CD4-positive, alpha-beta T cell treated with Interleukin-15 for 1 hour (primary cell): ENCODE measurements at regions not wholly inside any gene's neighbourhood (a gene's known extent, or its start where the extent isn't known, plus 50 kb on each side); places are given as distances from the start of the nearest gene placed in this dataset.

Experiments used
- DNase-seq: peaks from one replicate; pipeline ENCODE4 v3.0.0-alpha.2; 2020

DNA sequence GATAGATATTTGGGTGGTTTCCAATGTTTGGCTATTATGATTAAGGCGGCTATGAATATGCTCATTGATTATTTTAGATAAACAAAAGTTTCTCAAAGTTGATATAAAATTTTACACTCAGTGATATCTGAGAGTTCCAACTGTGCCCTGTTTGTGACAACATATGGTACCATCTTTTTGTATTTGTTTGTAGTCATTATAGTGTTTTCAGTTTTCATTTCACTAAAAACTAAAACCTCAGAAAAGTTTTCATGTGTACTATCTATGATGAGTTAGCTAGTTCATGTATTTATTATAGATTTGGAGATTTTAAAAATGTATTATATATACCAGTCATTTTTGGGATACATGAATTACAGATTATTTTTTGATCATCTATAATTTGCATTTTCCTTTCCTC, 1111.4 kb downstream of the CDH18 start:
- DNase-seq: no peak

DNA sequence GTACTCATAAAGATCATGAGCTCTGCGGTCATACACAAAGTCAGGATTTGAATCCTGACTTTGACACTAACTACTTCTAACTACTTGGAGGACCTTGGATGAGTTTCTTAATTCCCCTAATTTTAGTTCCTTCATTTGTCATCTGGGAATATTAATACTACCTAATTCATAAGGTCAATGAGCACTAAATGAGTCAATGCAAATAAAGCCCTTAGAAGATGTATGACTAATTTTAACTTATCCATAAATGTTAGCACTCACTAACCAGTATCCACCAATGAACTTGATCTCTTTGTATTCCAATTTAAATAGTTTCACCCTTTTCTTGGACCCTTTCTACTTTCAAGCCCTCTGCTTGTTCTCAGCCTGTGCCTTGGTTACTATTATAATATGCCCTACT, 1106.4 kb downstream of the CDH18 start:
- no peak for DNase-seq

DNA sequence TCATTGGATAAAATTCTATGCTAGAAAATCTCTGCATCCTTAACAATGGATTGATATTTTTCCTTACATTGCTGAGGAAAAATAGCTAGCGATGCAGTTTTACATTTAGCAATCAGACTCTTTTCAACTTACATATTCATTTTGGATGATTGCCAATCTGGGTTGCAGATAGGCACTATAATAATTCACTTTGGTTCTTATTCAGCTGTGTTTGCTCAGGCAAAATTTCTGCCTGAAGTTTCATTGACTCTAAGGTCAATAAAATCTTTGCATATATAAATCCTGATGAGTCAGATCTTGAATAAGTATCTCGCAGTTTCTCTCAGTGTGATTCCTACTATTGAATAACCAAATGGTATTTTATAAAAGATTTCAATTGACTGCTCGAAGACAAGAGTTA, 1105.8 kb downstream of the CDH18 start:
- DNase-seq: no peak

DNA sequence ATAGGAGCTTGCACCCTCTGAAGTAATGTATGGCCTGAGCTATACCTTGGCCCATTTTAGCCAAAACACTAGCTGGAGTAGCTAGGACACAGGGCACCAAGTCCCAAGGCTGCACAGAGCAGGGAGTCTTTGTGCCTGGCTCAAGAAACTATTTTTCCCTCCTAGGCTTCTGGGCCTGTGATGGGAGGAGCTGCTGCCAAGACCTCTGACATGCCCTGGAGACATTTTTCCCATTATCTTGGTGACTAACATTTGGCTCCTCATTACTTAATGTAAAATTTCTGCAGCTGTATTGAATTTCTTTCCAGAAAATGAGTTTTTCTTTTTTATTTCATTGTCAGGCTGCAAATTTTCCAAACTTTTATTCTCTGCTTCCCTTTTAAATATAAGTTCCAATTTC, 1099.2 kb downstream of the CDH18 start:
- DNase-seq: no peak

DNA sequence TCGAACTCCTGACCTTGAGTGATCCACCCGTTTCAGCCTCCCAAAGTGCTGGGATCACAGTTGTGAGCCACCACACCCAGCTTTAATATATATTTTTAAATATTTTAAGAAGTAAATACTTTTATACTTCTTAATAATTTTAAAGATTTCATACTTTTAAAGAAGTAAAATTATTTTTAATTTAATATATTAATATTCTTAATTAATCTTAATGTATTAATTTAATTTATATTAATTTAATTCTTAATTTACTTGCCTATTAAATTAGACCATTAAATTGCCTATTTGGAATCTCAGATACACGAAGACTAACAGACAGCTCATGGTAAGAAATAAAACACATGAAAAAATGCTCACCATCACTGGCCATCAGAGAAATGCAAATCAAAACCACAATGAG, 1087.4 kb downstream of the CDH18 start:
- DNase-seq: no peak

DNA sequence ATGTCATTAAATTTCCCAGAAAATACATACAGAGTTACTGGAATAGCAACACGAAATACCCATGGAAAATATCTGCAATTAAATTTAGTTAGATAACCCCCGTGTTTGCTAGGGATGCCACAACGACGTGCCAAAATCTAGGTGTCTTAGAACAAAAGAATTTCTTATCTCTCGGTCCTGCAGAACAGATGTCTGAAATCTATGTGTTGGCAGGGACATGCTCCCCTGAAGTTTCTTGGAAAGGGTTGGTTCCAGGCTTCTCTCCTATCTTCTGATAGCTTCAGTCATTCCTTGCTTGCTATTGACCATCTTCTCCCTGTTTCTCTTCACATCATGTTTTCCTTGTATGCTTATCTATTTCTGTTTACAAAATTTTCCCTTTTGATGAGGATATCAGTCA, 1067.0 kb downstream of the CDH18 start:
- no peak for DNase-seq

DNA sequence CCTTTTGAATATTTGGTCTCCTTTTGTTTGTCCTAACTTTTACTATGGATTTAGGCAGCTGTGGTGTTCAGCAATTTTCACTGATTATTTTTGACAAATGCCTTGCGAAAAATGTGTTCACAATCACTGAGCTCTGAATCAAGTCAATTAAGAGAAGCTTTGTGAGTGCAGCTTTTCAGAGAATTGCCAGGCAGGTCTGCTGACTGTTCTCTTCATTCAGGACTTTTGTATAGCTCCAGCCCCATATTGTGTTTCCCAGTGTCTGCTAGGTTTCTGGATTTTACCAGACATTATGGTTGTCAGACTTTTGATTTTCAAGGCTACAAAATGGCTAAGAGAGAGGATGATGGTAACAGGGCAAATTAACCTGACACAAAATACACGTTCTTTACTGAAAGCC, 1055.9 kb downstream of the CDH18 start:
- no peak for DNase-seq

DNA sequence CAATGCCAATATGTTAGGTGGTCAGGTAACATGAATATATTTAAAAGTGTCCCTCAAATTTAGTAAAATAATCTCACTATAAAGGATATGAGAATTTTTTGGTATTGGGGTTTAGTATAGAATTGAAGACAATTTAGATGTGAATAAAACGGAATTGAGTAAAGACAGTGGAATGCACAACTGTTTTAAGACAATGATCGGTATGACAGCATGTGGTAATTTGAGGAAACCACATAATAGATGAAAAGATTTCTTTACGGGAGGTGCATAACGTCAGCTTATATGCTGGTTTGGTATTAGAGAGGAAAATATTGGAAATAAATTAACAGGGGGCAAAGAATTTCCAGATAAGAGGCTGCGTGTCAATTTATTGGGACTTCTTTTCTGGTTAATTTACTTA, 1043.2 kb downstream of the CDH18 start:
- no peak for DNase-seq

DNA sequence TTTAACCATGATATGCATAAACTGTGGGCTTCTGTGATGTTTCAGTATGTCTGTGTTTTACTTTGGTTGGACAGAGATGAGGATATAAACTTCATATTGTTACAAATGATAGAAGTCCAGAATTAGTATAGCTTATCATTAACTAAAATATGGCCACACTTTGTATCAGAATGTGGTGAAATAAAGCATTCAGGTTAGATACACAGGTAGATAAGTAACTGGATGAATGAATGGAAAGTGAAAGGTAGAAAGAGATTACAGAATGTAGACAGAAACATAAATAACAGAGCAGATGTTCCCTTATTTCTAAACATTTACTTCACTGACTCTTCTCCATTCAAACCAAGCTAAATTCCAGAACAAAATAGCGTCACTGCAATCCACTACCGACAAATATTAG, 1033.8 kb downstream of the CDH18 start:
- DNase-seq: no peak

DNA sequence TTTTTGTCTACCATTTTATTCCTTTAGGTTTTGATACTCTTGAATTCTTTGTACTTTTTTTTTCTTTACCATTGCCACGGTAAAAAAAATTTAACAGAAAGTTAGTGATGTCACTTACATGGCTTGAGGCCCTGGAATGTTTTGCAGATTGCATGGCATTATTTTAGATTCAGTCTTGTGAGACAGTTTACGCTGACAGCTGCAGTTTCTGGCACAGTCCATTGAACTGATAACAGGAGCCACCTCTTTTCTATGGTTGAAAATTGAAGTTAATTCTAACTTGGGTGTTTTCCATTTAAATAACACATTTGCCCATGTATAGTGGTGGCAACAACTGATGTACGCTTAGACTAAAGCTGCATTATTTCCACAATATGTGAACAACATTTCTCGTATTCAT, 1028.5 kb downstream of the CDH18 start:
- no peak for DNase-seq

DNA sequence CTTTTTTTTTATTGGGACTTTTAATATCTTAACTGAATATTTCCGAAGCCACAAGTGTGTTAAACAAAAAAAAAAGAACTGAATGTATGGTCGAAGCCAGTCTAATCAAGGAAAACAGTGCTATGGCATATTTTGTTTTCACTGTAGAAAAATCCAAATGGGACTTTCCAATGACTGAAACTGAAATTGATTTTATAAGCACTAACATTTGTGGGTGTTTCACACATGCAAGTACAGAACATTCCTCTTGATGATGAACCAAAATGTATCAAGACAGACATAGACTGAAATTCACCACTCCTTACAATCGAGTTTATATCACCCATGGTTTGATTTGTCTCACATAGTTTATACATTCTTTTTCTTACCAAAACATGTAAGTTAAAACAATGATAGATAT, 1026.8 kb downstream of the CDH18 start:
- DNase-seq: no peak

DNA sequence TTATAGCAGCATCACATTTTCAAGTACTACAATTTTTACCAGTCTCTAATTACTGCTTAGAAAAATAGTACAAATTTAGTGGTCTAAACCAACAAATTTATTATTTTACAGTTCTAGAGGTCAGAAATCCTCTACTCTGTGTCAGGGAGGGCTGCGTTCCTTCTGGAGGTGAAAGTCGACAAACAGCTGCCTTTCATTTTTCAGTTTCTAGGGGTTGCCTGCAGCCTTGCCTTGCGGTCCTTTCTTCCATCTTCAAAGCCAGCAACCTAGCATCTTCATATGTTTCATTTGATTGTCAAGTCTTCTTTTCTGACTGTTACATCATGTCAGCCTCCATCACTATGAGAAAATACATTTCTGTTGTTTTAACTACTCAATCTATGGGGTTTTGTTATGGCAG, 1022.1 kb downstream of the CDH18 start:
- DNase-seq: no peak

DNA sequence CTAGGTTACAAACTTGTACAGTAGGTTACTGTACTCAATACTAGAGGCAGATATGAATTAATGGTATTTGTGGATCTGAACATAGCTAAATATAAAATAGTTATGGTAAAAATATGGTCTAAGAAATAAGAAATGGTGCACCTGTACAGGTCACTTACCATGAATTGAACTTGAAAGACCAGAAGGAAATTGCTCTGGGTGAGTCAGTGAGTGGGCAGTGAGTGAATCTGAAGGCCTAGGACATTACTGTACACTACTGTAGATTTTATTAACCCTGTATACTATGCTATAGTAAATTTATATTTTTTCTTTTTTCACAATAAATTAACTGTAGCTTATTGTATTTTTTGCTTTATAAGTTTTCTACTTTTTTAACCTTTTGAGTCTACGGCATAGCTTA, 1020.4 kb downstream of the CDH18 start:
- no peak for DNase-seq

DNA sequence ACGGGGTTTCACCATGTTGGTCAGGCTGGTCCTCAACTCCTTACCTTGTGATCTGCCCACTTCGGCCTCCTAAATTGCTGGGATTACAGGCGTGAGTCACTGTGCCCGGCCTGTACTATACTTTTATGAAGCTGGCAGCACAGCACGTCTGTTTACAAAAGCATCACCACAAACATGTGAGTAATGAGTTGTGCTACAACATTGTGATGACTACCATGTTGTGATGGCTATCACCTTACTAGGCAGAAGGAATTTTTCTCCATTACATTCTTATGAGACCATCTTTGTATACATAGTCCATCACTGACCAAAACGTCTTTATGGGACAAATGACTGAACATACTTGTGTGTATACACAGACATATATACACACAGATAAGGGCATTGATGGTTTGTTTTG, 1019.0 kb downstream of the CDH18 start:
- no peak for DNase-seq

DNA sequence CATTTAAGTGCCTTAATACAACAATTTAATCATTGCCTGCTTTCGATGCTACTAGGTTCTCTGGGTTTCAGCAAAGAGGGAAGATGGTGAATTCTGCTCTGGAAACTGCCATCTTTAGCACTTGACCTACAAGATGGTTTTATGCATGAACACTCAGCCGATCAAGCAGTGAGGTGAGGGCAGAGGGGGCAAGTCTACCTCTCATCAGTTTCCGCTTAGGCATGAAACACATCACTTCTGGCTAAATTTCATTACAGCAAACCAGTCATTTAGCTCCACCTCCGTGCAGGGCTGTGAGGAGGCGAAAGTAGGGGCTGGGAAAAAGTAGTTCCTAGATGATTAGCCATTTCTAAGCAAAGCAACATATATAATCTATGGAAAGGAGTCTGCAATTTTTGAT, 1018.0 kb downstream of the CDH18 start:
- no peak for DNase-seq

DNA sequence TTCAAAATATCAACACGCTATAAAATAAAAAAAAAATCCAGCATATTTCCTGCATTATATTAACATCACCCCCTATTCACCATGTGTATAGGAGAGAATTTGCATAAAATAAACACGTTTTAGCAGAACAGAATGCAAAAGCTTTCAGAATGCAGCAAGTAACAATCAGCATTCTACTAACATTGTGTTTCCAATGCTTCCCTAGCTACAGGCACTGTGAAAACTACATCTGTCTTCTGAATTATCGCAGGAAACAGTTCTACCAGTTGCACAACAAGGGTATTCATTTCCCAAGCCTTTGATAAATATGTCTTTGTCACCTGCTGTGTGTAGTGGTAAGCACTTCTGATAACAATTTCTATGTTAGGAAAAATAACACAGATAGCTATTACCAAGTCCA, 1015.8 kb downstream of the CDH18 start:
- no peak for DNase-seq

DNA sequence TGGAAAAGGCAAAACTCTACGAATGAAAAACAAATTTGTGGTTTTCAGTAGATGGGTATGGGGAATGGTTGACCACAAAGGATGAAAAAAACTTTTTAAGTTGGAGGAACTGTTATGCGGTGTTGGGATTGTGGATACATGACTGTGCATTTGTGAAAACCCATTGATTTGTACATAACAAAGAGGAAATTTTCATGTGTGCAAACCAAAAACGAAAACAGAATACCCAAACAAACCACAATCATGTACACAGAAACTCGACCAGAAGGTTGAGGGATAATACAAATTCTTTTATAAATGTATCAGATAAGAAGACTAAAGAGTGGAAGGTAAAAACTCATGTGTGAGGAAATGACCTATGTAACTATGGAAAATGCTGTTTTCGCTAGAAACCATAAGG, 1012.4 kb downstream of the CDH18 start:
- DNase-seq: no peak

DNA sequence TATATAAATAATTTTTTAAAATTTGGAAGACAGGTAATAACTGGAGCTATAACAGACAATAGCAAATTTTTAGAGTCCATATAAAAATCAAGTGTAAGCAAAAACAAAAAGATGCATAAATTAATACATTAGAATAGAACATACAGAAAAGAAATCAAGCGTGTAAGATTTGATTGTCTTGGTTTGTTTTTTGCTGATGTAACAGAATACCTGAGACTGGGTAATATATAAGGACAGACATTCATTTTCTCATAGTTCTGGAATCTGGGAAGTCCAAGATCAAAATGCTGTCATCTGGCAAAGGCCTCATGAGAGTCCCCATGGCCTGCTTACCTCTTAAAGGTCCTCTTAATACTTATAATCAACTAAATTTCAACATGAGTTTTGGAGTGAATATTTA, 1010.1 kb downstream of the CDH18 start:
- no peak for DNase-seq

DNA sequence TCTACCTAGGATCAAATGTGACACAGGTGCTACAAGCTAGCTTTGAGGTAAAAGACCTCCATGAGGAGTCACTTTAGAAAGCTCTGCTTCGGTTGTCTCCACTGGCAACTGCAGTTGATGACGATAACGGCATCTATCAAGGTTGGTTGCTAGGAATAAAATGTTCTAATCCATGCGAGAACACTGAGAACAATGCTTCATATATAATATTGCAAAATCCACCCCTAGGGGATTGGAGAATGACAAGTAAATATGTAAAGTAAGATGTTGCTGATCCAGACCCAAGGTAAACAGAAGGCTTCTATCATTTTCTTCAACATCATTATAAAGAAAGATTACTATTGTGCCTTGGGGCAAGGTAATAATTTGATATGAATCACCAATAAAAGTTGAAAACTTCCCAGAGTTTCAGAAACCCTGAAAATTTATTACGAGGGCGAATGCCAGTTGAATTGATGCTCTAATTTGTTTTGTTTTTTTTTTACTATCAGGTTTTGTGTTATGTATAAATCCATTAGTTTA, 1003.4 kb downstream of the CDH18 start:
- no peak for DNase-seq

DNA sequence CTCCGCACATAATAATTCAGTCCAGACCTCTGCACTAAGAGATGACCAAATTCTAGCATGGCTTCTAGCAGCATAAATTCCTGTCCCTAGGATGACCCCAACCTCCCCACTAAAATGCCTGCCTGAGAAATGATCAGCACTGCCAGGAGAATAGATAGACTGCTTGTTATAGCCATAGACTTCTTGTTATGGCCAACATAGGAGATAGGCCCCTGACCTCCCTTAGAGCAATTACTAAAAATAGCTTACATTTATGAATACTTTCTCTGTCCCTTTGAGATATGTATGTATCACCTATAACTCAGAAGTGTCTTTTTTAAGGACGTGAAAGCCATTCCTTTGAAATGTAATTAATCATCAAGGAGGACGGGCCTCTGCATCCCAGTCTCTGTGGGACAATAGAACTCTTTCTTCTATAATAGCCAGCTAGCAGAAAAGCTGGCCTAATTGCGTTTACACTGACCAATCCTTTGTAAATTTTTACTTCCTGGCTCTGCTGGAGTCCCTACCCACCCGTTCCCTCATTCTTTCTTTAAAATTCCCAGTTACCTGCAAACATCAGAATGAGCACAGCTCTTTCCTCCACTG, 1002.7 kb downstream of the CDH18 start:
- DNase-seq: no peak

DNA sequence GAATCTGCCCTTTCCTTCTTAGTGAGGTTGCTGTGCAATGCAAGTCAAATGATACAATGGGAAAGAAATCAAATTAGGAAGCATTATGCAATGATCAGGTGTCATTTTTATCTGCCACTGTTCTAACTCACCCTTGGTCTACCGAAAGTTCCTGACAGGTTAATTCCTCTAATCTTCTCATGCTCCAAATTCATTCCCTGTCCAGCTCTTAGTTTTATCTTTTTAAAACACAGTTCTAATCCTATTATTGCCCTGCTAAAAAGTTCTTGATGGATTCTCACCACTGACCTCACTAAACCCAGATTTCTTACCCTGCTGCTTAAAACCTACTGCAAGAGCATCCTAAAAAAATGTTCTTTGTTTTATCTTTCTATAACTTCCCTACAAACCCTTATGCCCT, 1000.9 kb downstream of the CDH18 start:
- DNase-seq: no peak

DNA sequence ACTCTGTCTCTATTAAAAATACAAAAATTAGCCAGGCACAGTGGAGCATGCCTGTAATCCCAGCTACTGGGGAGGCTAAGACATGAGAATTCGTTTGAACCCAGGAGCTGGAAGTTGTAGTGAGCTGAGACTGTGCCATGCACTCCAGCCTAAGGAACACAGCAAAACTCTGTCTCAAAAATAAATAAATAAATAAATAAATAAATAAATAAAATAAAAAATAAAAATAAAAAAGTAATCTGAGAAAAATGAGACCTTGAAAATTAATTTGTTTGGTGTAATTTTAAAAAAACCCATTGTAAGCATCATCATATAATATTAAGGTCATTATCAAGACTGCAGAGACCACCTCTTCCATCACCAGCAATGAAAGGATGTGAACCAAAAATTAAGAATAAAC, 997.1 kb downstream of the CDH18 start:
- DNase-seq: no peak

DNA sequence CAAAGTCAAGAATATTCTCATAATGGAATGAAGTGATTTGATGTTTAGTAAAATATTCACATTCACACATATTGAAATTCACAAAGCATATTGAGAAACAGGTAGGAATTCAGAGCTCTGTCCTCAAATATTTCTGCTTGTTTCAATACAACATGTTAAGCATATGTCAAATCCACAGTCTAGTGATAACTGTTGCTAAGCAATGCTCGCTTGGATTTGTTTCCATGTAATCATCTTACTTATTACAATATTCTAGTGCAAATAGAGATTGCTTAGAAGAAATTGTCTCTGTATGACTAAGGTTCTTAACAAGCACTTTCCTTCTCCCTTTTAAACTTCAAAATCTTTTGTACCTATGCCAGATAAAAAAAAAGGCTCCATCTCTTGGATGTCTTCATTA, 995.7 kb downstream of the CDH18 start:
- DNase-seq: no peak

DNA sequence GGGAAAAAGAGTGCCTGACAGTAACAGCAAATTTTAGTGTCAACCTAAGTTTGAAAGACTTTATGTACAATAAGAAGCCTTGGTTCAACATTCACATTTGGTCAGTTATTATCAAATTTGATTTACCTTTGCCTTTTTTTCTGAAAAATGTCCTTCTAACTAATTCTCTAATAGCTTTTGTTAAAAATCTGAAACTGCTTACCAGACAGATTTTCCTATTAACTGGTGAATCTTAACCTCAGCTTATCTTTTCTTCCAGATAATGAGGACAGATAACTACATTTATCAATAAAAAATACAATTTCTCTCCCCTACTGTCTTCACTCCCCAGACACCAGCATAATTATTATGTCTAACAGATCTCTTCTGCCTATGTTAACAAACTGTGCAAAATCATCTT, 988.5 kb downstream of the CDH18 start:
- DNase-seq: no peak

DNA sequence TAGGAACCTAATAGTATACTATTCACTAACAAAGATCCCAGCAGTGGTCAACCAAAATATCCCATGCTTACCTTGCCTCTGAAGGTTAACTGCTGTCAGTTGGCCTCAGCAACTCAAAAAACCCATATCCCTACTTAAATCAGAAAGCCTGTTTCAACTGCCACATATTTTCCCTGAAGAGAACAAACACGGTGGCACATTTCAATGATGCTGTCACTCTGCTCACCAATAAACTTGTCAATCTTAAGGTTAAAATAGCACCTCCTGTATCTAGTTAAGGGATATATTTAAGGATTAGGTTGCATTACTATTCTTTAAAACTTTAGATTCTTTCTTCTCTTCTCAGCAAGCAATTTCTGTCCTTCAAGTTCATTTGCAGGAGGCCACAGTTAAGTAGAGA, 986.9 kb downstream of the CDH18 start:
- no peak for DNase-seq

DNA sequence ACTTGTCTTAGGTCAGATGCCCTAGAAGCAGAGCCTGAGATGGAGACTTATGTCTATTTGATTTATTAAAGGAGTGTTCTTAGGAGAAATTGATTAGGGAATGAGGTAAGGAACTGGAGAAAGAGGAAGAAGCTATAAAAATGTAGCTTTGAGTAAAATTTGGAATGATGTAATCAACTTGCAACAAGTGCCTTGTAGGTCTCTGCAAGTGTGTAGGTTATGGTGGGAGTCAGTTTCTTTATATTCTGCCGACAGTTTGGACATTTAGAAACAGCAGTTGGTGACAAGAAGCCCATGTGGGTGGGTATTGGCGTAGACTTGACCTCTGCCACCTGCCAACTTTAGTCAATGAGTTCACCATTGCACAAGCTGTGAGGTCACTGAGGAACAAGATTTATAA, 986.5 kb downstream of the CDH18 start:
- no peak for DNase-seq
